GM12801 (cell line): ENCODE measurements at regions not wholly inside any gene's neighbourhood (a gene's known extent, or its start where the extent isn't known, plus 50 kb on each side); places are given as distances from the start of the nearest gene placed in this dataset.

Experiments
- CTCF ChIP-seq: IDR thresholded peaks from one replicate; pipeline ENCODE4 v1.5.1; 2011; ENCODE audit warnings: control low read depth; ENCODE audit not compliant: insufficient read length; ENCODE audit errors: extremely low read depth

- TF ChIP-seq CTCF = no peak
Observed at GRCh38 chr6:67883500-67884366, 751.3 kb upstream of the ADGRB3 start.

- TF ChIP-seq CTCF = no peak
Observed at GRCh38 chr6:67882436-67883311, 752.4 kb upstream of the ADGRB3 start.

- TF ChIP-seq CTCF = no peak
Observed at GRCh38 chr6:67881706-67882065, 753.4 kb upstream of the ADGRB3 start.

GRCh38 chr6:67880939-67881705 lies 754.0 kb upstream of the ADGRB3 start:
- TF ChIP-seq CTCF = no peak

GRCh38 chr6:67877288-67877687 lies 757.8 kb upstream of the ADGRB3 start:
- TF ChIP-seq CTCF = no peak

GRCh38 chr6:67875877-67876383 lies 759.2 kb upstream of the ADGRB3 start:
- no peak for TF ChIP-seq CTCF

- no peak for TF ChIP-seq CTCF
Observed at GRCh38 chr6:67870321-67870720, 764.8 kb upstream of the ADGRB3 start.
